ENCODE measurements at regions not wholly inside any gene's neighbourhood (a gene's known extent, or its start where the extent isn't known, plus 50 kb on each side); places are given as distances from the start of the nearest gene placed in this dataset.

DNA sequence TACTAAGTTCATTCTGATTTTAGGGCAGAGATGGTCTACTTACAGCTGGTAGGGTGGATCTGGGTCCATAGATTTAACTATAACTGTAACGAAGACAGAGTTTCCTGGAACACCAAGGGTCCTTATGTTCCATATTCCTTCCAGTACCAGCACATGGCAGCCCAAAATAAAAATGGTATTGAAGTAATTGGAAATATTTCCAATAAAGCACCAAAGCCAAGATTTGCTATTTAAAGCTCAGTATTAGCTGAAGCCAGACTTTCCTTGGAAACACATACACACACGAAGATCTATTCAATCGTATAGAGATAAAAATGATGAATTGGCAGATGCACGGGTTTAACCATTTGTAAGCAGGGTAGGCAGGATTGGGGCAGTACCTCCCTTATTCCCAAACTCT lies 289.1 kb upstream of the SORCS1 start:
- TF ChIP-seq, protein P1, sequence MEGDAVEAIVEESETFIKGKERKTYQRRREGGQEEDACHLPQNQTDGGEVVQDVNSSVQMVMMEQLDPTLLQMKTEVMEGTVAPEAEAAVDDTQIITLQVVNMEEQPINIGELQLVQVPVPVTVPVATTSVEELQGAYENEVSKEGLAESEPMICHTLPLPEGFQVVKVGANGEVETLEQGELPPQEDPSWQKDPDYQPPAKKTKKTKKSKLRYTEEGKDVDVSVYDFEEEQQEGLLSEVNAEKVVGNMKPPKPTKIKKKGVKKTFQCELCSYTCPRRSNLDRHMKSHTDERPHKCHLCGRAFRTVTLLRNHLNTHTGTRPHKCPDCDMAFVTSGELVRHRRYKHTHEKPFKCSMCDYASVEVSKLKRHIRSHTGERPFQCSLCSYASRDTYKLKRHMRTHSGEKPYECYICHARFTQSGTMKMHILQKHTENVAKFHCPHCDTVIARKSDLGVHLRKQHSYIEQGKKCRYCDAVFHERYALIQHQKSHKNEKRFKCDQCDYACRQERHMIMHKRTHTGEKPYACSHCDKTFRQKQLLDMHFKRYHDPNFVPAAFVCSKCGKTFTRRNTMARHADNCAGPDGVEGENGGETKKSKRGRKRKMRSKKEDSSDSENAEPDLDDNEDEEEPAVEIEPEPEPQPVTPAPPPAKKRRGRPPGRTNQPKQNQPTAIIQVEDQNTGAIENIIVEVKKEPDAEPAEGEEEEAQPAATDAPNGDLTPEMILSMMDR (IDR thresholded peaks at IDR 0.05; ENCODE audit: low read depth, low read length, missing input control) = no peak
- TF ChIP-seq, protein P2, sequence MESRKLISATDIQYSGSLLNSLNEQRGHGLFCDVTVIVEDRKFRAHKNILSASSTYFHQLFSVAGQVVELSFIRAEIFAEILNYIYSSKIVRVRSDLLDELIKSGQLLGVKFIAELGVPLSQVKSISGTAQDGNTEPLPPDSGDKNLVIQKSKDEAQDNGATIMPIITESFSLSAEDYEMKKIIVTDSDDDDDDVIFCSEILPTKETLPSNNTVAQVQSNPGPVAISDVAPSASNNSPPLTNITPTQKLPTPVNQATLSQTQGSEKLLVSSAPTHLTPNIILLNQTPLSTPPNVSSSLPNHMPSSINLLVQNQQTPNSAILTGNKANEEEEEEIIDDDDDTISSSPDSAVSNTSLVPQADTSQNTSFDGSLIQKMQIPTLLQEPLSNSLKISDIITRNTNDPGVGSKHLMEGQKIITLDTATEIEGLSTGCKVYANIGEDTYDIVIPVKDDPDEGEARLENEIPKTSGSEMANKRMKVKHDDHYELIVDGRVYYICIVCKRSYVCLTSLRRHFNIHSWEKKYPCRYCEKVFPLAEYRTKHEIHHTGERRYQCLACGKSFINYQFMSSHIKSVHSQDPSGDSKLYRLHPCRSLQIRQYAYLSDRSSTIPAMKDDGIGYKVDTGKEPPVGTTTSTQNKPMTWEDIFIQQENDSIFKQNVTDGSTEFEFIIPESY (IDR thresholded peaks at IDR 0.05) = no peak

Measured in liver (tissue), 2 donors.